Activated T-helper 1 cell treated with anti-CD3 and anti-CD28 coated beads, Interleukin-12 subunit alpha, Interleukin-12 subunit beta, Interleukin-2, Interleukin-4 antibody, amounts not matched to agents 30 ng/mL and 10 ng/mL and 1 ng/mL, durations not matched to agents 14 hours and 24 hours and 36 hours (primary cell): ENCODE measurements at regions not wholly inside any gene's neighbourhood (a gene's known extent, or its start where the extent isn't known, plus 50 kb on each side); places are given as distances from the start of the nearest gene placed in this dataset.

ENCODE experiments used
- DNase-seq: peaks from one replicate; pipeline ENCODE4 v3.0.0; 2021; ENCODE audit warnings: low spot score
- H3K27ac Mint-ChIP-seq: one replicate; pipeline ENCODE4 v1.8.0; 2021; ENCODE audit warnings: mild to moderate bottlenecking, mixed read lengths
- H3K27me3 Mint-ChIP-seq: one replicate; pipeline ENCODE4 v1.8.0; 2022; ENCODE audit warnings: mild to moderate bottlenecking, moderate library complexity, mixed read lengths; ENCODE audit not compliant: insufficient read depth
- H3K36me3 Mint-ChIP-seq: one replicate; pipeline ENCODE4 v1.8.0; 2021; ENCODE audit warnings: low read depth, mixed read lengths
- H3K4me1 Mint-ChIP-seq: one replicate; pipeline ENCODE4 v1.8.0; 2021; ENCODE audit warnings: low read depth, mixed read lengths
- H3K4me3 Mint-ChIP-seq: one replicate; pipeline ENCODE4 v1.8.0; 2021; ENCODE audit warnings: mild to moderate bottlenecking, moderate library complexity, mixed read lengths
- H3K9me3 Mint-ChIP-seq: one replicate; pipeline ENCODE4 v1.8.0; 2021; ENCODE audit warnings: mixed read lengths
- intact Hi-C: fragments of 100-400 bp; cut with micrococcal nuclease; formaldehyde crosslinking; loops from one replicate; pipeline ENCODE4 v1.15.1; 2024

DNA sequence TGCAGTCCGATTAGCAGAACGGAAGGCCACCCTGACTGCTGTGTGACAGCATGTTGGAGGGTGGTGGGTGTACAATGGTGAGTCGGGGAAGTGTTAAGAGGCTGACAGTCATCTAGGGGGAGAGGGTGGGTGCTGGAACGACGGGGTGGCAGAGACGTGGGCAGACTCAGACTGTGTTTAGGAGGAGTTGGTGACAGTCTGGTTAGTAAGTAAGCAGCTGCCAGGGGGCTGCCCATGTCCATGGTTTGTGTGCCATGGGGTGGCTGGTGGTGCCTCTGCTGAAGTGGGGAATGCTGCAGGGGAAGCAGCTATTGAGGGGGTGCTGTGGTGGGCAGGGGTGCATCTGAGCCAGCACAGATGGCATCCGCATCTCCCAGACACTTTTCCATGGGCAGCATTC, 51.3 kb upstream of the BOD1 start:
- H3K9me3 Mint-ChIP-seq, result no peaks in the 10 kb centered on the region
- H3K4me3 Mint-ChIP-seq, result no peak overlapping the region
- peaks cover 3% of the 10 kb centered on the region for H3K27me3 Mint-ChIP-seq

DNA sequence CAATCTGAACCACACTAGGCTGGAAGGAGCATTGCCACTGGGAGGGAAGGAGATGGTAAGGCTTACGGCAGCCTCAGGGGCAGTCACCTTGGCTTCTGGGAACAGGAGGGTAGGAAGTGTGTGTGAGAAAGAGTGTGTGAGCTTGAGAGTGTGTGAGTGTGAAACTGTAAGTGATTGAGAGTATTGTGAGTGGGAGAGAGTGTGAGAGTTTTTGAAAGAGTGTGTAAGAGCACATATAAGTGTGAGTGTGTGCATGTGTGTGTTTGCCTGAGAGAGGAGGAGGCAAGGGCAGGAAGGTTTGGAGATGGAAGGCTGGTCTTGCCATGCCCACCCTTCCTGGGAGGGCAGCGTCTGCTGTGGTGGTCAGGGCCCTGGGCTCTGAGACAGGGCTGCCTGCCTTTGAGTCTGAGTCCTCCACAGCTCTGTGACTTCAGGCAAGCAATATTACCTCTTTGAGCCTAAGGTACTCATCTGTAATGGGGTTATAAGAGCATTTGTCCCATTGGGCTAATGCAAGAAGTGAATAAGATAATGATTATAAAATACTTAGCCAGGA, 51.9 kb upstream of the BOD1 start:
- DNase-seq, result no peak
- peaks cover 3% of the 10 kb centered on the region for H3K27me3 Mint-ChIP-seq
- intact Hi-C loops, result no loop called here
- H3K4me1 Mint-ChIP-seq, result no peaks in the 10 kb centered on the region
- H3K36me3 Mint-ChIP-seq, result no peaks in the 10 kb centered on the region
- no peaks in the 10 kb centered on the region for H3K9me3 Mint-ChIP-seq
- H3K27ac Mint-ChIP-seq, result no peak overlapping the region
- H3K4me3 Mint-ChIP-seq, result no peak overlapping the region

More for the DNA sequence above, 51.3 kb upstream of the BOD1 start:
- intact Hi-C loops, result no loop called here
- no peak overlapping the region for H3K27ac Mint-ChIP-seq
- no peaks in the 10 kb centered on the region for H3K36me3 Mint-ChIP-seq
- H3K4me1 Mint-ChIP-seq, result no peaks in the 10 kb centered on the region
- DNase-seq, result no peak

DNA sequence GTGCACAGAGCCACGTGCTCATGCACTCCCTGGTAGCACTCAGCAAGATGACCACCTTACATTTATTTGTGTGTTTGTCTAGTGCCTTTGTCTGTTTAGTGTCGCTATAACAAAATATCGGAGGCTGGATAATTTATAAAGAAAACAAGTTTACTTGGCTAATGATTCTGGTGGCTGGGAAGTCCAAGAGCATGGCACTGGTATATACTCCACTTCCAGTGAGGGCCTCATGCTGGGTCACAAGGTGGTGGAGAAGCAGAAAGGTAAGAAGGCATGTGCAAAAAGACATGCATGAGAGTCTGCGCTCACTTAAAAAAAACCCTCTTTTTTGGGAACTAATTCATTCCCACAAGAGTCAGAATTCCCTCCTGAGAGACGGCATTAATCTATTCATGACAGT, 52.5 kb upstream of the BOD1 start:
- no peak for DNase-seq
- Mint-ChIP-seq H3K9me3 (no peaks in the 10 kb centered on the region), H3K27ac (no peak overlapping the region), H3K4me3 (no peak overlapping the region), H3K36me3 (no peaks in the 10 kb centered on the region), H3K27me3 (peaks cover 3% of the 10 kb centered on the region), H3K4me1 (no peaks in the 10 kb centered on the region)
- intact Hi-C loops, result no loop called here

DNA sequence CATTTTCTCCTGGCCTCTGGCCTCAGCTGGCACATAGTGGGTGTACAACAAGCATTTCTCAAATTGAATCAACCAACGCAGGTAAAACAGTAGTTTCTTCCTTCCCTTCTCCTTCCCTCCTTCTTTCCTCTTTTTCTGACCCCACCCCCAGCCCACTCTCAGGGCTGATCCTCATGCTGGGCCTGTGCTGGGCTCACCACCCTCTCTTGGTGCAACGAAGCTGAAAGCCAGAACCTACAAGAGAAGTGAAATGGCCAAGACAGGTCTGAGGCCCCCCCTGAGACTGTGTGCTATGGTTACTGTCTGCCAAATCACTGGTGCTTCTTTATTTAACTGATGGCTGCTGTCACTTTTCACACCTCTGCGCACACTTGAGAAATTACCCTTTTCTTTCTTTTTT, 53.0 kb upstream of the BOD1 start:
- Mint-ChIP-seq H3K27me3 (peaks cover 3% of the 10 kb centered on the region), H3K9me3 (no peaks in the 10 kb centered on the region), H3K4me1 (no peaks in the 10 kb centered on the region), H3K27ac (no peak overlapping the region), H3K36me3 (no peaks in the 10 kb centered on the region), H3K4me3 (no peak overlapping the region)
- no peak for DNase-seq
- intact Hi-C loops, result no loop called here

DNA sequence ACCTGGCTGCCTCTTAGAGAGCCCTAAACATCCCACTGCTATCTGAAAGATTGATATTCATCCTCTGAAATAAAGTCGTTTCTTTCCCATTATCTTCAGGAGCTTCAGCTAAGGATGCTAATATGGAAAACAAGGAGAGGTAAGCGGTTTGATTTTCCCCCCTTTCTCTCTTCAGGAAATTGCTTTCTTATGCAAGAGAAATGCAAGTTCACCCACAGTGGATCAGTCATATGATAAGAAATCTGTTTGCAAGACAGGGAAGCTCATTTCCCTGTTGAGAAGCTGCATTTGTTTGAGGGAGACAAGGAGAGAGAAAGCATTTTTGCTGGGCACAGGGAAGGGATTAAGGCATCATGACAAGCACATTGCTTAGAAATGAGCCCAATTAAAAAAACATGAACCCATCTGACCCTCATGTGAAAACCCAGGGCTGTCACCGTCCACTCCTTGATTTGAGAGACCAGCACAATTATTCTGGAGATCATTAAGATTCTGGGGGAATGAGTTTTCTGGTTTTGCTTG, 53.7 kb upstream of the BOD1 start:
- Mint-ChIP-seq H3K27me3 (peaks cover 3% of the 10 kb centered on the region), H3K9me3 (no peaks in the 10 kb centered on the region), H3K4me3 (no peak overlapping the region), H3K4me1 (no peaks in the 10 kb centered on the region), H3K36me3 (no peaks in the 10 kb centered on the region), H3K27ac (no peak overlapping the region)
- intact Hi-C loops, result no loop called here
- DNase-seq, result no peak

- no peaks in the 10 kb centered on the region for H3K9me3 Mint-ChIP-seq
- intact Hi-C loops, result no loop called here
Observed at GRCh38 chr5:173670791-173671120, 54.3 kb upstream of the BOD1 start.

GRCh38 chr5:173671121-173671949, 54.9 kb upstream of the BOD1 start:
- H3K9me3 Mint-ChIP-seq, result no peaks in the 10 kb centered on the region
- peaks cover 3% of the 10 kb centered on the region for H3K27me3 Mint-ChIP-seq
- intact Hi-C loops, result no loop called here
- DNase-seq, result no peak
- H3K36me3 Mint-ChIP-seq, result no peaks in the 10 kb centered on the region
- no peak overlapping the region for H3K27ac Mint-ChIP-seq
- no peak overlapping the region for H3K4me3 Mint-ChIP-seq
- no peaks in the 10 kb centered on the region for H3K4me1 Mint-ChIP-seq

More at GRCh38 chr5:173670791-173671120, 54.3 kb upstream of the BOD1 start:
- Mint-ChIP-seq H3K27me3 (peaks cover 3% of the 10 kb centered on the region), H3K36me3 (no peaks in the 10 kb centered on the region), H3K27ac (no peak overlapping the region), H3K4me3 (no peak overlapping the region), H3K4me1 (no peaks in the 10 kb centered on the region)
- DNase-seq, result no peak

DNA sequence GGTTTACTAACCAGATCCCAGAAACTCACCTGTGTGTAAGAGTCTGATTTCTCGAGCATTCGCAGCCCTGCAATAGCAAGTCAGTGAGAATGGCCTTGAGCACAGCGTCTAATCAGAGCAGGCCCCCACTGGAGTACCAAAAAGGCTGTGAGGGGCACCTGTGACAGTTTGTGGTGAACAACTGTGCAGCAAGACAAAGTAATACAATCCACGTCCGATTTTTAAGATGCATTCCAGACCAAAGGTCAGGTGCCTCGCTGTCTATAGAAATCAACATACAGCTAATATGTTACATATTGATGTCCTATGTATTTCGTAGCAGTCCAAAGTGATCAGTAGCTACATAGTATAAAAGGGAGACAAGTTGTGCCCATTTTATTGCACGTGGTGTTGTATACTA, 55.7 kb upstream of the BOD1 start:
- no peak for DNase-seq
- intact Hi-C loops, result no loop called here
- no peak overlapping the region for H3K4me3 Mint-ChIP-seq
- H3K36me3 Mint-ChIP-seq, result no peaks in the 10 kb centered on the region
- peaks cover 7% of the 10 kb centered on the region for H3K27me3 Mint-ChIP-seq
- no peaks in the 10 kb centered on the region for H3K9me3 Mint-ChIP-seq
- no peaks in the 10 kb centered on the region for H3K4me1 Mint-ChIP-seq
- no peak overlapping the region for H3K27ac Mint-ChIP-seq

DNA sequence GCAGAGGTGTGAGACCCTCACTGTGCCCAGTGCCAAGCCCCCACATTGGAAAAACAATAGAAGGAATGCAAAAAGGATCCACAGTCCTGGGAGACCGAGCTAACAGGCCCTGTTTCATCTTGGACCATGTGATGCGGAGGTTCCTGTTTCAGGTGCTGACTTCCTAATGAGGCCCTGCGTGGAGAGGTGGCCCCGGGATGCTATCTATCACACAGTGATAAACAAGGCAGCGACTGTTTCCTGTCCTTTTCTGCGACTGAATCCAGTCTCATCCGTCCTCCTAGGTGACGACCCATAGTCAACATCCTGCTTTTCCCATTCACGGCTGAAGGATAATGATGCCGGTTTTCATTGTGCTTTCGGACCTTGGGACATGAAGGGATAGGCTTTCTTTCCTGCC, 56.4 kb upstream of the BOD1 start:
- no peak overlapping the region for H3K27ac Mint-ChIP-seq
- intact Hi-C loops, result no loop called here
- H3K4me3 Mint-ChIP-seq, result no peak overlapping the region
- no peaks in the 10 kb centered on the region for H3K36me3 Mint-ChIP-seq
- H3K27me3 Mint-ChIP-seq, result peaks cover 7% of the 10 kb centered on the region
- no peaks in the 10 kb centered on the region for H3K4me1 Mint-ChIP-seq
- DNase-seq, result no peak
- no peaks in the 10 kb centered on the region for H3K9me3 Mint-ChIP-seq

GRCh38 chr5:173673295-173674101, 57.0 kb upstream of the BOD1 start:
- Mint-ChIP-seq H3K36me3 (no peaks in the 10 kb centered on the region), H3K4me3 (no peak overlapping the region), H3K4me1 (no peaks in the 10 kb centered on the region), H3K27ac (no peak overlapping the region), H3K9me3 (no peaks in the 10 kb centered on the region), H3K27me3 (peaks cover 7% of the 10 kb centered on the region)
- intact Hi-C loops, result no loop called here
- DNase-seq, result no peak

- Mint-ChIP-seq H3K36me3 (no peaks in the 10 kb centered on the region), H3K27ac (no peak overlapping the region), H3K4me1 (no peaks in the 10 kb centered on the region), H3K27me3 (peaks cover 4% of the 10 kb centered on the region), H3K9me3 (peaks cover 6% of the 10 kb centered on the region), H3K4me3 (no peak overlapping the region)
- no peak for DNase-seq
- intact Hi-C loops, result no loop called here
Observed at GRCh38 chr5:173675287-173675996, 59.0 kb upstream of the BOD1 start.

DNA sequence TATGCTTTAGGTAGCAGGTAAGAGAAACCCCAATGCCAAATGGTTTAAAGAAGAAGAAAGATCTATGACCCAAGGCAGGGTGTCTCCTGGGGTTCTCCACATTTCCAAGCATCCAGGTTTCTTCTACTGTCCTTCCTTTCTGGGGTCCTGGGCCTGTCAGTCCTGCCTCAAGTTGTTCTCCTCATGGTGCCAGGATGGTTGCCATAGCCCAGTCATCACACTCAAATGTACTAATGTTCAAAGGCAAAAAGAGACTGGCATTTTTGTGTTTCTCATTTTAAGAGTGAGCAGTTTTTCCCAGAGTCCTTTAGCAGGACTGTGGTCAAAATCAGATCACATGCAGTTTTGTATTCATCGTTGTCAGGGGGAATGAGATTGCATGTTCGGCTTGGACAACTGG, 59.9 kb upstream of the BOD1 start:
- H3K36me3 Mint-ChIP-seq, result no peaks in the 10 kb centered on the region
- no peak overlapping the region for H3K4me3 Mint-ChIP-seq
- H3K27ac Mint-ChIP-seq, result no peak overlapping the region
- peaks cover 6% of the 10 kb centered on the region for H3K9me3 Mint-ChIP-seq
- H3K4me1 Mint-ChIP-seq, result no peaks in the 10 kb centered on the region
- DNase-seq, result no peak
- peaks cover 4% of the 10 kb centered on the region for H3K27me3 Mint-ChIP-seq
- intact Hi-C loops, result no loop called here
